Limb (tissue), 2 donors: ENCODE measurements at regions not wholly inside any gene's neighbourhood (a gene's known extent, or its start where the extent isn't known, plus 50 kb on each side); places are given as distances from the start of the nearest gene placed in this dataset.
A peak's percentile ranks its signal among the peaks of the same experiment; 100 is the strongest.
"Not testable (repeated sequence)": the region's sequence is repeated elsewhere in the genome, so short reads cannot be mapped to it uniquely, and the experiment has no call there.

Experiments
- DNase-seq, 2 donors: peaks; one replicate each; pipeline ENCODE4 v3.0.0-alpha.2; 2016; ENCODE audit errors: extremely low spot score in 2 of 2

DNA sequence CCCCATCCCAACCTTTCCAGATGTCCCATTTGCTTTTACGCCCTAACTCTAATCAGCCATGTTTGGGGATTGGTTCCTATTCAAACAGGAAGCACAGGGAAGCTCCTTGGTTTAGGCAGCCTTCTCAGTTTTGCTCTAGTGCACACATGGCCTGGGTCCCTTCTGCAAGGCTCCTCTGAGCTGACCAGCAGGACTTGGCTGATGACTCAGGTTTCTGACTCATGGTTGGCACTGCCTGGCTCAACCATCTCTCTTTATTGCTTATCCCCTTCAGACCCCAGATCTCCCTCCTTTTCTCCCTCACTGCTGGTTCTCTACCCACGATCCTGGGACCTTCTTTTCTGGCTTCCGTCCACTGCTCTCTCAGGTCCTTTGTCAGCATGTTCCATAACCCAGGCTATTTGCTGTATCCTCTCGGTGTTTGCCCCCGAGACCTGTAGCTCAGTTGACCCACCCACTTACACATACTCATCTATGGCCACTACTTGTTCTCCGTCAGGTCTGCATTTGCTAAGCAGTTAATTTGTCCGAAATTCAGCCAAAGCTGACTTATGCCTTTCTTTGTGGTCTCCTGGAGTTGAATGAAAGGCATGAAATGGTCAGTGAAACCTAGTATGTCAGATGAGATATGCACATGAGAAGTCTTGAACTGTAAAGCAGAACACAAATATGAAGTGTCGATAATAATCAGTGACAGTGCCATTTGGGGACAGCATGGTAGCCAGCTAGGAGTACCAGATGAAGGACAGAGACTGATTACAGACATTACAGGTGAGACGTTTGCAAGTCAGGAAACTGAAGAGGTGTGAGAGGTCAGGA, 323.5 kb upstream of the ROPN1 start:
- no peak for DNase-seq

DNA sequence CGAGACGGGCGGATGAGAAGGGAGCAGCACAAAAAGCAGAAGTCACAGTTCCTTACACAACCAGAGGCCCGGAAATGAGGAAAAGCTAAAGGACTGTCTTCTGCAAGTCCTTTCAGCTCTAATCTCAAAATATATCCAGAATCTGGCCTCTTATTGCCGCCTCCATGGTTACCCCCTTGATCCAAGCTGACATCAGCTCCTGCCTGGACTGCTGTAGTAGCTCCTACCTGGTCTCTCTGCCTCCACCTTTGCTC, 324.0 kb upstream of the ROPN1 start:
- DNase-seq, result no peak

DNA sequence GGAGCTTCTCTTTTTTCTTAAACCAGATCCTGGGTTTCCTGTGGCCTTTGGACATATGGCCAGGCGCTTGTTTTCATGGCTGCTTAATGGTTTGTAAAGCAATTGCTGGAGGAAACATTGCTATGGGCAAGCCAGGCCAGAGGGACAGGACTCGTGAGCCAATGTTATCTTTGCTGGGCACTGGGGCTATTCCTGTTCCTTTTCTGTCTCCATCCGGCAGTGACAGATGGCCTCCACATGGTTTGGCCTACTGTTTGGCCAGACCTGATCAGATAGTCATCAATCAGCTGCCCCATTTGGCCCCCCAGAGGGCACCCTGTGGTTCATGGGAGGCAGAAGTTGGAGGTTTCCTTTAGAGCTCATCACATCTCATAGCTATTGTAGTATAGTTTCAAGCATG, 326.1 kb upstream of the ROPN1 start:
- DNase-seq, result no peak

GRCh38 chr3:124318656-124319055, 326.7 kb upstream of the ROPN1 start:
- DNase-seq, result no peak

- DNase-seq, result no peak
Observed at GRCh38 chr3:124320976-124321375, 329.1 kb upstream of the ROPN1 start.

DNA sequence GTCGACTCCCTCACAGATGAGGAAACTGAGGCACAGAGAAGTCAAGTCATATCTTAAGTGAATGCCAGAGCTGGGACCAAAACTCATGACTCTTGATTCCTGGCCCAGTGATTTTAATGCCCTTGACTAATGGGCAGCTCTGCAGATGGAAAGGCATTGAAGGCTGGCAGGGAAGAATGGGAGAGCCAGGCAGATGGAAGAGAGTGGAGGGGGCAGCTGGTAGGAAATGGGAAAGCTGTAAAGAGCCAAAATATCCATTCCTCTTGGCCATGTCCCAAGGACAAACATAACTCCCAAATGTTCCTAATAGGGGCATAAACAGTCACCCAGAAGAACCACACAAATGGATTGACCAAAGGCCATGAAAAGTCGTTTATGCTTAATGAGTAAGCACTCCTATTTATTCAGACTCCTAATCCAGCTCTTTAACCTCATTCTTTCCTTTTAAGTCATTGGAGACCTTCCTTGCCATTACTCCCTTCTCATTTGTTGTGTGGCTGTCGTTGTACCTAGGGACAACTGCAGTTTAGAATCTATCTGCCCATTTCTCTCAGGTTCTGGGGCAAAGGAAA, 330.5 kb upstream of the ROPN1 start:
- no peak for DNase-seq

DNA sequence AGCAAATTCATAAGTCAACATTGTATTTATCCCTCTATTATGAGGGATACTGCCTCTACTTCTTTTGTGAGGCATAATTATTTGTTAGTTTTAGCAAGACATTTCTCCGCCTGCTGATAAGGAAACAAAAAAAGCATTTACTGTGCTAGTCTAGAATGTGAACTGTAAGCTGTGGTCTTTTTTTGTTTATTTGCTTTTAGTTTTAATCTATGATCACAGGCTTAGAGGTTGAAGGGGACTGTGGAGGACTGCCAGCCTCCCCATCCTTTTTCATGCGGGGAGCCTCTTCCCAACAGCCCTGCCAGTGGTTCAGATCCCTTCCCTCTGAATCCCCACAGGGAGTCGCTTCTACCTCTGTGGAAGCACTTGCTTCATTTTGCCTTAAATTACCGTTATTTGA, 331.0 kb upstream of the ROPN1 start:
- DNase-seq, result no peak

GRCh38 chr3:124325248-124325647, 333.3 kb upstream of the ROPN1 start:
- DNase-seq, result no peak

DNA sequence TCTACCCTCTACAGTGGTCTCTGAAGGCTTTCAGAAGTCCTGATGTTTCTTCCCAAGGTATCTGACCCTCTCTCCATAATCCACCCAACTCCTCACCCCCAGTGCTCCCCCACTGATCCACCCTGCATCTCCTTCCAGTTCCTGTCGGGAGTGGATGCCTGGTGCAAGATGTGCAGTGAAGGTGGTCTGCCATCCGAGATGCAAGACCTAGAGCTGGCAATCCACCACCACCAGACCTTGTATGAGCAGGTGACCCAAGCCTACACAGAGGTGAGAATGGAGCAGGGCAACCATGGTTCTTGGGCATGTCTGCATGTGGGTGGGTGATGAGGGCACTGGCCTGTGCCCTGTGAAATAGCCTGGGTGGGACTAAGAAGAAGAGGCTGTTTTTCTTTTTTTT, 337.8 kb upstream of the ROPN1 start:
- no peak for DNase-seq

DNA sequence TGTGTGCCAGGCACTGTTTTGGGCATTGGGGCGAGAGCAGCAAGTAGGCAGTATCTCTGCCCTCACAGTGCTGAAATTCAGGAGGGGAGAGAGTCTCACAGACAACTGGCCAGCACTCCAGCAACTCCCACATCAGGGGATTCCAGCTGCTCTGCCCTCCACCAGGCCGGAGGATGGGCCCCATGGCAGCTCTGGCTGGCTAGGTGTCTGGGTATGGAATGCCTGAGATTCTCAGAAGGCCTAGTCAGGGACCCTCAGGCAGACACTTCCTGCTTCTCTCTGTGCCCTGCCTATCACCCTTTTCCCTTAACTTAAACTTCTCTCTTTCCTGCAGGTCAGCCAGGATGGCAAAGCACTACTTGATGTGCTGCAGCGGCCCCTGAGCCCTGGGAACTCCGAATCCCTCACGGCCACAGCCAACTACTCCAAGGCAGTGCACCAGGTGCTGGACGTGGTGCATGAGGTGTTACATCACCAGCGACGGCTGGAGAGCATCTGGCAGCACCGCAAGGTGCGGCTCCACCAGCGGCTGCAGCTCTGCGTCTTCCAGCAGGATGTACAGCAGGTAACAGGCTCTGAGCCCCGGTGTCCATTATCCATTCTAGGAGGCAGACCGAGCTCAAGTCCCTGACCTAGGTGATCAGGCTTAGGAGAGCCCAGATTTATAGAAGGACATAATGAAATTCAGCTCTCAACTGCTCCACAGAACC, 342.2 kb upstream of the ROPN1 start:
- DNase-seq, result no peak

DNA sequence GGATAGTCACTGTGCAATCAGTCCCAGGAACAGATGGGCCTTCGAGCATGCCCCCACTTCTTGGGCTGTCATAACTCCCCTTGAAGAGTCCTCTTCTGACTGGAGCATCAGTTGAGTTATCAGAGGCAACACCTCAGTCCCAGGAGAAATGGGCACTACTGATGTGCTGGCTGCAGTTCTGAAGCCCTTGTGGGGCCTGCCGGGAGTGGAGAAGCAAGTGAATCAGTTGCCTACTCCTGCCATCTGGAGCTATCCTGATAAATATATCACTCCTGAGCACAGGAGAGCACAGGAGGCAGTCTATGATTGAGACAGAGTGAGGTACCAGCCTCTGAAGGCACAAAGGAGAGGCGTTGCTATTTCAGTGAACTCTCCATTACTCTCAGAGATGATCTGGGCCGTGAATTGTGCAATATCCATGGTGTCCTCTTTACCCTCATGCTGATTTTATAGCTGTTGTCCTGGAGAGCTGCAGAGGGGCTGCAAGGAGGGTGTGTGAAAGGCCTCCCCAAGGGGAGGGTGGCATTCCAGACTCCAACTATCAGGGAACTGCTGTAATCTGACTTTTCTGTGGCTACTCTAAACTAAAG, 344.2 kb upstream of the ROPN1 start:
- no peak for DNase-seq

- no peak for DNase-seq
Observed at GRCh38 chr3:124345845-124346244, 353.9 kb upstream of the ROPN1 start.

DNA sequence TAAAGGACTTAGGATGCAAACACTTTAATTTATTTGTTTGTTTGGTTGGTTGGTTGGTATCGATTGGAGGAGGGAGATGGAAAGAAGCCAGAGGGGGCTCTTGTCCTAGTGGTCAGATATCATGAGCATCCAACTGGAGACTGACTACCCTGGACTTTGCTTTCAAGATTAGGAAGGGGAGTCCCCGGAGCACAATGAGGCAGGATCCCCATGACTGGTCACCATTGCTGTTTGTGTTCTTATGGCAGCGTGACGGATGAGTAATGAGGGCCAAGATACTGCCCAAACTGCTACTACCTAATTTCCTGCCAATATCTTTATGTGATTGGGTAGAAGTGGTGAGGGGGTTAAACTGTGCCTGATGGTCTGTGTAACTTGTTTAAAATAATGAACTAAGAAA, 354.6 kb upstream of the ROPN1 start:
- DNase-seq, result no peak

DNA sequence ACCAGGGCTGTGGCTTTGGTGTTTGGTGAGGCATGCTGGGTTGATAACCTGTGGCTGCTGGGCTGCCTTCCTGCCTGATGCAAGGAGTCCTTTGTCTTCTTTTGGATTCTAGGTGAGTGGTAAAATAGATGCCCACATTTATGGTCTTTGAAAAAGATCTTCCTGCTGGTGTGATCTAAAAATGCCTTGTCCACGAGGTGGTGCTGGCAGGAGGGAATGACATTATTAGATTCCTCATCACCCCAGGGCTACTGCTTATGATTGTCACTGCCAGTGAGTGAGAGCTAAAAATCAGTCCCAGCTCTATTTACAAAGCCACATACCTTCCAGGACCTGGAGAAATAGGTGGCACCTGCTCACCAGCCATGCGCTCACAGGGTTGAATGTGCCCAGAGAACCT, 355.5 kb upstream of the ROPN1 start:
- no peak for DNase-seq

DNA sequence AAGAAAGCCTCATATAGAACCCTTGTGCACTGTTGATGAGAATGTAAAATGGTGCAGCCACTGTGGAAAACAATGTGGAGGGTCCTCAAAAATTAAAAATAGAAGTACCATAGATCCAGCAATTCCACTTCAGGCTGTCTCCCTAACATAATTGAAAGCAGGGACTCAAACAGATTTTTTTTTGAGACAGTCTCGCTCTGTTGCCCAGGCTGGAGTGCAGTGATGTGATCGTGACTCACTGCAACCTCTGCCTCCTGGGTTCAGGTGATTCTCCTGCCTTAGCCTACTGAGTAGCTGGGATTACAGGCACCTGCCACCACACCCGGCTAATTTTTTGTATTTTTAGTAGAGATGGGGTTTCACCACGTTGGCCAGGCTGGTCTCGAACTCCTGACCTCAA, 356.6 kb upstream of the ROPN1 start:
- DNase-seq, result not testable (repeated sequence)

GRCh38 chr3:124351430-124352148, 359.7 kb upstream of the ROPN1 start:
- peak; percentile 42 to 64 for DNase-seq

DNA sequence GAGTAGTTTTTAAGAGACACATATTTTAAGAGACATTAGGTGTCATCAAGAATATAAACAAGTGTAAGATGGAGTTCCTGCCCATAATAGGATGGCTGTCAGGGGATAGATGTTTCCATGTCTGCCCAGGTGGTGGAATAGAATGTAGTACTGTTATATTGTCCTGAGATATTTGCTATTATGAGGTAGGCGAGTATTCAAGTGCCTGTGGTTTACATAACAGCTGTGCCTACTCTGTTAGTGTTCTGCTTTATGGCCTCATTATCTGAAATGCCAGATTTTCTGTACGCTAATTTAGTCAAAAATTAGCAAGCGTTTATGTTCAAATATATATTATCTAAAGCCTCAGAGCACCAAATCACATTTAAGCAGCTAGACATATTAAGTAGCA, 360.2 kb upstream of the ROPN1 start:
- DNase-seq, result no peak

- DNase-seq, result no peak
Observed at GRCh38 chr3:124353691-124354090, 361.8 kb upstream of the ROPN1 start.

GRCh38 chr3:124354150-124354549, 362.2 kb upstream of the ROPN1 start:
- no peak for DNase-seq

- no peak for DNase-seq
Observed at GRCh38 chr3:124358156-124358555, 366.2 kb upstream of the ROPN1 start.

- peak; percentile 33 to 59 for DNase-seq
Observed at GRCh38 chr3:124360155-124360554, 368.2 kb upstream of the ROPN1 start.

- no peak for DNase-seq
Observed at GRCh38 chr3:124360563-124360962, 368.6 kb upstream of the ROPN1 start.
